Stimulated activated memory B cell treated with anti-CD40 and anti-IgM and Interleukin-4, amounts not matched to agents 10 μg/mL and 1 μg/mL and 100 μg/mL, for 72 hours (primary cell): ENCODE measurements at regions not wholly inside any gene's neighbourhood (a gene's known extent, or its start where the extent isn't known, plus 50 kb on each side); places are given as distances from the start of the nearest gene placed in this dataset.
"Not testable (repeated sequence)": the region's sequence is repeated elsewhere in the genome, so short reads cannot be mapped to it uniquely, and the experiment has no call there.

Experiments
- ATAC-seq: fragments of 150-1000 bp; cut with Tn5 transposase; 2 replicates; pipeline ENCODE4 v1.10.0; 2021
- H3K27ac Mint-ChIP-seq: one replicate; pipeline ENCODE4 v1.8.0; 2022; ENCODE audit warnings: mild to moderate bottlenecking, mixed read lengths
- H3K27me3 Mint-ChIP-seq: one replicate; pipeline ENCODE4 v1.8.0; 2022; ENCODE audit warnings: mixed read lengths
- H3K36me3 Mint-ChIP-seq: one replicate; pipeline ENCODE4 v1.8.0; 2022; ENCODE audit warnings: mixed read lengths
- H3K4me1 Mint-ChIP-seq: one replicate; pipeline ENCODE4 v1.8.0; 2022; ENCODE audit warnings: mixed read lengths
- H3K4me3 Mint-ChIP-seq: one replicate; pipeline ENCODE4 v1.8.0; 2022; ENCODE audit warnings: mild to moderate bottlenecking, moderate library complexity, mixed read lengths
- H3K9me3 Mint-ChIP-seq: one replicate; pipeline ENCODE4 v1.8.0; 2022; ENCODE audit warnings: mixed read lengths

GRCh38 chr12:69046363-69046762 is 113.4 kb upstream of the CPM start:
- Mint-ChIP-seq H3K36me3 (no peaks in the 10 kb centered on the region), H3K27ac (no peak overlapping the region), H3K9me3 (no peaks in the 10 kb centered on the region), H3K27me3 (peaks cover 30% of the 10 kb centered on the region), H3K4me3 (no peak overlapping the region), H3K4me1 (no peaks in the 10 kb centered on the region)
- ATAC-seq: no peak

GRCh38 chr12:69046920-69047319 is 113.9 kb upstream of the CPM start:
- Mint-ChIP-seq H3K4me1 (no peaks in the 10 kb centered on the region), H3K27me3 (peaks cover 36% of the 10 kb centered on the region), H3K9me3 (no peaks in the 10 kb centered on the region), H3K4me3 (no peak overlapping the region), H3K27ac (no peak overlapping the region), H3K36me3 (no peaks in the 10 kb centered on the region)
- no peak for ATAC-seq

GRCh38 chr12:69047990-69048389 is 115.0 kb upstream of the CPM start:
- H3K36me3 Mint-ChIP-seq: no peaks in the 10 kb centered on the region
- no peak for ATAC-seq
- H3K4me3 Mint-ChIP-seq: no peak overlapping the region
- no peaks in the 10 kb centered on the region for H3K4me1 Mint-ChIP-seq
- H3K27ac Mint-ChIP-seq: no peak overlapping the region
- peaks cover 38% of the 10 kb centered on the region for H3K27me3 Mint-ChIP-seq
- H3K9me3 Mint-ChIP-seq: no peaks in the 10 kb centered on the region

GRCh38 chr12:69049855-69050254 is 116.9 kb upstream of the CPM start:
- not testable (repeated sequence) for H3K36me3 Mint-ChIP-seq, H3K9me3 Mint-ChIP-seq, ATAC-seq, H3K4me1 Mint-ChIP-seq, H3K27ac Mint-ChIP-seq, H3K4me3 Mint-ChIP-seq
- peaks cover 38% of the 10 kb centered on the region for H3K27me3 Mint-ChIP-seq

GRCh38 chr12:69052613-69053408 is 119.8 kb upstream of the CPM start:
- no peak overlapping the region for H3K4me3 Mint-ChIP-seq
- H3K4me1 Mint-ChIP-seq: no peaks in the 10 kb centered on the region
- peaks cover 38% of the 10 kb centered on the region for H3K27me3 Mint-ChIP-seq
- ATAC-seq: peak; percentile 77
- H3K27ac Mint-ChIP-seq: no peak overlapping the region
- H3K9me3 Mint-ChIP-seq: no peaks in the 10 kb centered on the region
- no peaks in the 10 kb centered on the region for H3K36me3 Mint-ChIP-seq

GRCh38 chr12:69054343-69055056 is 121.5 kb upstream of the CPM start:
- Mint-ChIP-seq H3K36me3 (no peaks in the 10 kb centered on the region), H3K4me3 (no peak overlapping the region), H3K27me3 (peaks cover 26% of the 10 kb centered on the region), H3K9me3 (no peaks in the 10 kb centered on the region), H3K27ac (no peak overlapping the region), H3K4me1 (no peaks in the 10 kb centered on the region)
- no peak for ATAC-seq

- ATAC-seq: no peak
- Mint-ChIP-seq H3K27me3 (peaks cover 19% of the 10 kb centered on the region), H3K27ac (no peak overlapping the region)
Measured at GRCh38 chr12:69055280-69055679, 122.3 kb upstream of the CPM start.

GRCh38 chr12:69055706-69056105 is 122.7 kb upstream of the CPM start:
- no peaks in the 10 kb centered on the region for H3K4me1 Mint-ChIP-seq
- peaks cover 14% of the 10 kb centered on the region for H3K27me3 Mint-ChIP-seq
- H3K9me3 Mint-ChIP-seq: no peaks in the 10 kb centered on the region
- no peak for ATAC-seq
- no peak overlapping the region for H3K4me3 Mint-ChIP-seq
- no peaks in the 10 kb centered on the region for H3K36me3 Mint-ChIP-seq
- no peak overlapping the region for H3K27ac Mint-ChIP-seq

More at GRCh38 chr12:69055280-69055679, 122.3 kb upstream of the CPM start:
- Mint-ChIP-seq H3K4me1 (no peaks in the 10 kb centered on the region), H3K4me3 (no peak overlapping the region), H3K9me3 (no peaks in the 10 kb centered on the region), H3K36me3 (no peaks in the 10 kb centered on the region)

GRCh38 chr12:69056743-69057515 is 124.0 kb upstream of the CPM start:
- Mint-ChIP-seq H3K36me3 (no peaks in the 10 kb centered on the region), H3K4me3 (no peak overlapping the region), H3K27me3 (peaks cover 2% of the 10 kb centered on the region), H3K4me1 (no peaks in the 10 kb centered on the region), H3K9me3 (no peaks in the 10 kb centered on the region), H3K27ac (no peak overlapping the region)
- no peak for ATAC-seq

- no peaks in the 10 kb centered on the region for H3K27me3 Mint-ChIP-seq
- no peaks in the 10 kb centered on the region for H3K4me1 Mint-ChIP-seq
- H3K27ac Mint-ChIP-seq: no peak overlapping the region
- no peak overlapping the region for H3K4me3 Mint-ChIP-seq
- H3K9me3 Mint-ChIP-seq: no peaks in the 10 kb centered on the region
- no peak for ATAC-seq
- no peaks in the 10 kb centered on the region for H3K36me3 Mint-ChIP-seq
Measured at GRCh38 chr12:69057742-69058141, 124.8 kb upstream of the CPM start.

- Mint-ChIP-seq H3K4me1 (no peaks in the 10 kb centered on the region), H3K27ac (no peak overlapping the region), H3K27me3 (no peaks in the 10 kb centered on the region), H3K36me3 (no peaks in the 10 kb centered on the region), H3K4me3 (no peak overlapping the region), H3K9me3 (no peaks in the 10 kb centered on the region)
- no peak for ATAC-seq
Measured at GRCh38 chr12:69059465-69060457, 126.8 kb upstream of the CPM start.

GRCh38 chr12:69061574-69061973 is 128.6 kb upstream of the CPM start:
- H3K9me3 Mint-ChIP-seq: no peaks in the 10 kb centered on the region
- H3K4me3 Mint-ChIP-seq: no peak overlapping the region
- no peaks in the 10 kb centered on the region for H3K36me3 Mint-ChIP-seq
- no peaks in the 10 kb centered on the region for H3K4me1 Mint-ChIP-seq
- no peak overlapping the region for H3K27ac Mint-ChIP-seq
- ATAC-seq: no peak
- H3K27me3 Mint-ChIP-seq: no peaks in the 10 kb centered on the region

GRCh38 chr12:69062621-69063237 is 129.8 kb upstream of the CPM start:
- ATAC-seq: no peak
- H3K27ac Mint-ChIP-seq: no peak overlapping the region

GRCh38 chr12:69064734-69065443 is 131.9 kb upstream of the CPM start:
- H3K27ac Mint-ChIP-seq: no peak overlapping the region
- H3K36me3 Mint-ChIP-seq: no peaks in the 10 kb centered on the region
- H3K4me1 Mint-ChIP-seq: no peaks in the 10 kb centered on the region
- no peaks in the 10 kb centered on the region for H3K27me3 Mint-ChIP-seq
- H3K9me3 Mint-ChIP-seq: no peaks in the 10 kb centered on the region
- no peak overlapping the region for H3K4me3 Mint-ChIP-seq
- ATAC-seq: no peak

More at GRCh38 chr12:69062621-69063237, 129.8 kb upstream of the CPM start:
- H3K27me3 Mint-ChIP-seq: no peaks in the 10 kb centered on the region
- no peak overlapping the region for H3K4me3 Mint-ChIP-seq
- no peaks in the 10 kb centered on the region for H3K36me3 Mint-ChIP-seq
- no peaks in the 10 kb centered on the region for H3K9me3 Mint-ChIP-seq
- H3K4me1 Mint-ChIP-seq: no peaks in the 10 kb centered on the region
